Ishikawa (cell line): ENCODE measurements at regions not wholly inside any gene's neighbourhood (a gene's known extent, or its start where the extent isn't known, plus 50 kb on each side); places are given as distances from the start of the nearest gene placed in this dataset.

Experiments used
- CEBPB ChIP-seq: IDR thresholded peaks from 2 replicates; pipeline ENCODE4 v1.6.1; 2012
- CREB1 ChIP-seq: IDR thresholded peaks from 2 replicates; pipeline ENCODE4 v1.6.1; 2012; ENCODE audit warnings: low read depth
- EGR1 ChIP-seq: IDR thresholded peaks from 2 replicates; pipeline ENCODE4 v1.6.1; 2012
- EP300 ChIP-seq: IDR thresholded peaks from 2 replicates; pipeline ENCODE4 v1.6.1; 2012; ENCODE audit warnings: borderline replicate concordance
- FOXM1 ChIP-seq: IDR thresholded peaks from 2 replicates; pipeline ENCODE4 v1.6.1; 2012; ENCODE audit warnings: low read depth, borderline replicate concordance
- MAX ChIP-seq: IDR thresholded peaks from 2 replicates; pipeline ENCODE4 v1.6.1; 2012
- NFIC ChIP-seq: IDR thresholded peaks from 2 replicates; pipeline ENCODE4 v1.6.1; 2012
- RAD21 ChIP-seq: IDR thresholded peaks from 2 replicates; pipeline ENCODE4 v1.6.1; 2012; ENCODE audit warnings: low read depth
- REST ChIP-seq: IDR thresholded peaks from 2 replicates; pipeline ENCODE4 v1.6.1; 2012; ENCODE audit warnings: low read depth, mild to moderate bottlenecking
- TAF1 ChIP-seq: IDR thresholded peaks from 2 replicates; pipeline ENCODE4 v1.6.1; 2012; ENCODE audit warnings: low read depth, mild to moderate bottlenecking
- TCF12 ChIP-seq: IDR thresholded peaks from 2 replicates; pipeline ENCODE4 v1.6.1; 2012; ENCODE audit warnings: low read depth
- TEAD4 ChIP-seq: IDR thresholded peaks from 2 replicates; pipeline ENCODE4 v1.6.1; 2012
- USF1 ChIP-seq: IDR thresholded peaks from 2 replicates; pipeline ENCODE4 v1.6.1; 2012
- YY1 ChIP-seq: IDR thresholded peaks from 2 replicates; pipeline ENCODE4 v1.6.1; 2012; ENCODE audit warnings: low read depth
- ZBTB7A ChIP-seq: IDR thresholded peaks from 2 replicates; pipeline ENCODE4 v1.6.1; 2012; ENCODE audit warnings: low read depth

GRCh38 chr12:91368613-91369012 lies 186.0 kb upstream of the DCN start:
- TF ChIP-seq CREB1: no peak
- TF ChIP-seq YY1: no peak
- TF ChIP-seq TAF1: no peak
- no peak for TF ChIP-seq FOXM1
- TF ChIP-seq NFIC: no peak
- TF ChIP-seq TCF12: no peak
- no peak for TF ChIP-seq EGR1
- no peak for TF ChIP-seq RAD21
- no peak for TF ChIP-seq ZBTB7A
- no peak for TF ChIP-seq EP300
- TF ChIP-seq USF1: no peak
- no peak for TF ChIP-seq REST
- TF ChIP-seq TEAD4: no peak
- no peak for TF ChIP-seq CEBPB
- no peak for TF ChIP-seq MAX

GRCh38 chr12:91367234-91367849 lies 184.7 kb upstream of the DCN start:
- TF ChIP-seq TAF1 (no peak), RAD21 (peak; percentile 38), NFIC (no peak), ZBTB7A (no peak), YY1 (no peak), EP300 (no peak), FOXM1 (no peak), USF1 (no peak)

- no peak for TF ChIP-seq YY1
- no peak for TF ChIP-seq CREB1
These were observed 182.0 kb upstream of the DCN start for GRCh38 chr12:91364471-91365184.

GRCh38 chr12:91361864-91362263 lies 179.2 kb upstream of the DCN start:
- TF ChIP-seq YY1 (no peak), RAD21 (peak; percentile 52), EP300 (no peak)

- no peak for TF ChIP-seq CEBPB
- TF ChIP-seq REST: no peak
- TF ChIP-seq RAD21: no peak
- no peak; the same call in 1 of the 2 replicates for TF ChIP-seq USF1
- TF ChIP-seq TEAD4: no peak
- no peak for TF ChIP-seq YY1
- no peak for TF ChIP-seq EGR1
- TF ChIP-seq FOXM1: no peak
- TF ChIP-seq CREB1: no peak
- no peak for TF ChIP-seq EP300
These were observed 174.8 kb upstream of the DCN start for GRCh38 chr12:91357381-91357780.

- TF ChIP-seq ZBTB7A (no peak), EGR1 (no peak), EP300 (no peak), RAD21 (no peak), FOXM1 (no peak), REST (no peak), TEAD4 (no peak), YY1 (no peak), MAX (no peak), TAF1 (no peak), CREB1 (no peak), TCF12 (no peak), USF1 (no peak), NFIC (no peak), CEBPB (no peak)
These were observed 173.8 kb upstream of the DCN start for GRCh38 chr12:91356405-91356804.
